Mesenteric fat pad (tissue), 1 donor: ENCODE measurements at regions not wholly inside any gene's neighbourhood (a gene's known extent, or its start where the extent isn't known, plus 50 kb on each side); places are given as distances from the start of the nearest gene placed in this dataset.
A peak's percentile ranks its signal among the peaks of the same experiment; 100 is the strongest.

Source experiments
- DNase-seq: peaks from one replicate; pipeline ENCODE4 v3.0.0-alpha.2; 2020; ENCODE audit warnings: low spot score
- donor health status: DM: yes; HTN: yes; CAD: no.

DNA sequence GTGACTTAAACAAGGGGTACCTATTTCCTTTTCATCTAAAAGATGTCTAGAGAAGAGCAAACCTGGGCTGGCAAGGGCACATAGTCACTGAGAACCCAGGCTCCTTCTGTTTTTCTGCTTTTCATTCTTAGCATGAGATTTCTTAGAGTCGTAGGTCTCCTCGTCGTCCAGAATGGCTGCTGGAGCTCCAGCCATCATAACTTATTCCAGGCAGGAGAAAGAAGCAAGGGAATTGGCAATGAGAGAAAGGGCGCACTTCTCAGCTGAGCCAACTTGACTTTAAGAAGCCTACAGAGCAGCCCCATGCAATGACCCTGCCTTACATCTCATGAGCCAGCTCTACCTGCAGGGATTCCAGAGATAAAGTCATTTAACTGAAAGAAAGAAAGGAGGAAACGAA lies 213.4 kb downstream of the BMP7 start:
- DNase-seq = no peak

DNA sequence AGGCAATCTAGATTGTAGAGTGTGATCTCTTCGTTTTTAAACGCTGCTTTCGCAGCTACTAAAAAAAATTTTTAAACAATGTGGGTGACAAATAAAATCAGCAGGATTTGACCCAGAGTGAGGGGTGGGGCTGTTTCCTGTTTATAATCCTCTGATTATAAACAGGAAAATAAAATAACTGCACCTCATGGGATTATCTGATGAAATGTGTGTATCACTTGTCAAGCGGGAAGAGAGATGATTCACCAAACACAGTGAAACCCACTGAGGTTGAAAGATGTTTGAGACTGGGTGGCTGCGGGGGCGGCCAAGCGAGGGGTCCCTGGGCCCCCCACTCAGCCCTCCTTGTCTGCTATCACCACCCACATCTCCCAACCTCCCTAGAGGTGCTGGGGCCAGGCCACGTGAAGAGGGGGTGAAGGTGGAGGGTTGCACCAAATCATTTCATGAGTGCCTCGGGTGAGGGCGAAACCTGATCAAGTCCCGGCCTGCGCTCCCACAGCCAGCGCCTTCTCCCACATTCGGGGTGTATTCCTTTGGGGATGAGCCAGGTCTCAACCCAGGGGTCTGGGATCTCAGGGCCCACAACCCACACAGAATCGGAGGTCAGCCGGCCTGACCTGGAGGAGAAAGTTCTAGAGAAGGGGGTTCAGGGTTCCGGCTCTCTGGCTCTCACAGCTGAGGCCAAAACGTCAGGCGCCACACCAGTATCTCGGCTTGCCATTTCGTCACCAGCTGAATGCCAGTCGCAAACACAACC lies 212.5 kb downstream of the BMP7 start:
- DNase-seq = peak; percentile 79

DNA sequence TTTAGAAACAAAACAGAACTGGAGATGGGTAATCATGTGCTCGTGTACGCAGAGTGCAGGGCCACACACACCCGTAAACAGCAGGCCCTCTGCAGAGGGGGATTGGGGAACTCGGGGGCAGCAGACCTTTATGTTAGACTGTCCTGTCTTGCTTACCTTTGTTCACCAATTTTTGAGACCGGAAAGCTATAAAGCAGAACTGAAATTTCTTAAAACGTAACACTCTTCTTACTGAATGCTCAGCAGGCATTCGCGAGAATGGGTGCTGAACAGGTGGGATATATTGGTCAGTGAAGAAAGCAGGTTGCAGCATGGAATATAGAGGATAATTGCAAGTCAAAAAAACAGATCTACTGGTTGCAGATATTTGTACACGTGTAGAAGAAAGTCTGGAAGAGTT lies 211.1 kb downstream of the BMP7 start:
- peak; percentile 11 for DNase-seq

DNA sequence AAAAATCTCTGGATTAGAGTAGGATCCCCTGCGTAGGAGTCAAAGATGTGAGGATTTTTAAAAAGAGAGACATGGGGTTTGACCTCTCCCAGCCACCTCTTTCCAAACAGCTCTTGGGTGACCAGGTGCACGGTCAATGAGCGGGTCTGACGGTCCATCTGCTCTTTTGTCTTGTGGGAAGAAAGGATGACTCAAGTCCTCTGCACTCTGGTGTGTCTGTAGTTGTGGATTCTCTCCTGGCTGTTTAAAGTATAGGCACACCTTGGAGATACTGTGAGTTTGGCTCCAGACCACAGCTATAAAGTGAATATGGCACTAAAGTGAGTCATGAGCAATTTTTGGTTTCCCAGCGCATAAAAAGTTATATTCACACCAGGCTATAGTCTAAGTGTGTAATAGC lies 209.8 kb downstream of the BMP7 start:
- DNase-seq = peak; percentile 35

DNA sequence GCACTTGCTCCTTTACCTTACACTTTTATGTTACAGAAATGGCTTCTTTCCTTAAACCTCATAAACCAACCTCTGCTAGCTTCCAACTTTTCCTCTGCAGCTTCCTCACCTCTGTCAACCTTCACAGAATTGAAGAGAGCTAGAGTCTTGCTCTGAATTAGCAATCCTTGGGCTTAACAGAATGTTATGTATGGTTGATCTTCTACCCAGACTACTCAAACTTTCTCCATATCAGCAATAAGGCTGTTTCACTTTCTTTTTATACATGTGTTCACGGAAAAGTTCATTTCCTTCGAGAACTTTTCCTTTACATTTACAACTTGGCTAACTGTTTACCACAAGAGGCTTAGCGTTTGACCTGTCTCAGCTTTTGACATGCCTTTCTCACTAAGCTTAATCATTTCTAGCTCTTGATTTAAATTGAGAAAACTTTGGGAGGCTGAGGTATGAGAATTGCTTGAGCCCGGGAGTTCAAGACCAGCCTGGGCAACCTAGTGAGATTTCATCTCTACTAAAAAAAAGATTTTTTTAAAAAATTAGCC lies 207.3 kb downstream of the BMP7 start:
- DNase-seq = no peak

DNA sequence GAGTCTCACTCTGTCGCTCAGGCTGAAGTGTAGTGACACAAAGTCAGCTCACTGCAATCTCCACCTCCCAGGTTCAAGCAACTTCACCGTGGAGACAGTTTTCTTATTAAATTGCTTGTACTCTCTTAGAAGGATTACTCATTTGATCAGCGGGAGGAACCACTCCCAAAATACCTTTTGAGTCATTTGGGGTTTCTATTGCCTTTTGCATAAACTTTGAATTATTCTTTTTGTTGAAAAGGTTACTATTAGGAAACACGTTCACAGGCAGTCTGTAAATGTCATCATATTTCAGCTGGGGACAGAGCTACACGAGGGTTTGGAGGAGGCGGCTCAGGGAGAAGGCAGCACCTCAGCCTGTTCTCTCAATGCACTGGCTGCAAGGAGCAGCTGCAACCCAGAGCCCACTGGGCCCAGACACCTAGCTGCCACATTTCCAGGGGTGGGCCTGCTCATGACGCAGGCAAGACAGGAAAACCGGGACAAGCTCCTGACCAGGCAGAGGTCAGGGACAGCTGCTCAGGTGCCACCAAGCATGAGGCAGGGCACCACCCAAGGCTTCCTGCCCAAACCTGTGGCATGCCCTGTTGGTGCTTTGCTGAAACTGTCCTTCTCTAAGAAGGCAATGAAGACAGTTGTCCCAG lies 205.9 kb downstream of the BMP7 start:
- DNase-seq = peak; percentile 67

DNA sequence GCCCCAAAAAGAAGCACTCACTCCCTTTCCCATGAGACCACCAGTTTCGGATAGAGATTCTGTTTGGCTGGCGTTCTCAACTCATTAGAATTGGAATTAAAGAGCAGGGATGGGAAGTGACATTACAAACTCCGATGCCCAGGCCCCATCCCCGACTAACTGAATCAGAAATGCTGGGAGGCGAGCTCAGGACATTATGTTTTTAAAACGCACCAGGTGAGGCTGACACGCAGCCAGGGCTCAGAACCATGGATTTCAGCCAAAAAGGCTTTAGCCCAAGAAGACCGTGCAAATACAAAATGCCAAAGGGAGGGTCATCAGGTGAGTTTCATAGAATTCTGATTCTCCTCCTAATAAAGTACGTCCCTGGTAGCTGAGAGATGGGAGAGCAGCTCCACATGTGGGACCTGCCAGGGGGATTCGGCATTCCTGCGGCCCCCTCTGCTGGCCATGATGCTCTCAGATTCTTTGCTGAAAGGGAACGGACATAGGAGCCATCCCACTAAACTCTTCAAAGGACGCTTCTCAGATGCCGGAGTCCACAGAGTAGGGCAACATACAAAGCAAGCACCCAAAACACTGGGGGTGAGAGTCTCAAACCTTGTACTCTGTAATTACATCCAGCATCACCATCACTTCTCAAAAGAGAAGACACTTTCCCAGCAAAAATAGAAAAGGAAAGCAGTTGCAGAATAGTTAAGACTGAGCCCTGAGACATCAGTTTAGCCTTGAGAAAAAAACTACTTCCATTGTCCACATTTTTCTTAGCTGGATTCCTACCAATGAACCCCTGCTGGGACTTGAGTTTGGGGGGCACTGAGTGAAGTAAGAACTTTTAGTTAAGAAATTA lies 205.2 kb downstream of the BMP7 start:
- DNase-seq = peak; percentile 53

DNA sequence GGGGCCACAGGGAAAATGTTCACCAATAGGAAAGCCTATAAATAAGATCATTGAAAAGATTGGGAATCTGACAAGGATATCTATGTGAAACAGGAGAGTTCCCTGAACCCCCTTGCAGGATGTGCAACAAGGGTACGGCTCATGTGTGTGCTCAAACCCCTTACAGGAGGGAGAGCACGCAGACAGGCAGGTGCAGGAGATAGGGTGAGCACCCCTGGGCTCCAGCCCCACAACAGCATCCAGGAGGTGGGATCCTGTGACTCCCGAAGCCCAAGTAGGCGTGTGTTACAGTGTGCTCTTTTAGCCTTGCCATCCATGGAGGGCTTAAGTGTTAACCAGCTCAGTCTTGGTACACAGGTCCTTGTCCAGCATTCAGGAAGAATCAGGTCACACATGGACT lies 204.2 kb downstream of the BMP7 start:
- DNase-seq = peak; percentile 37

DNA sequence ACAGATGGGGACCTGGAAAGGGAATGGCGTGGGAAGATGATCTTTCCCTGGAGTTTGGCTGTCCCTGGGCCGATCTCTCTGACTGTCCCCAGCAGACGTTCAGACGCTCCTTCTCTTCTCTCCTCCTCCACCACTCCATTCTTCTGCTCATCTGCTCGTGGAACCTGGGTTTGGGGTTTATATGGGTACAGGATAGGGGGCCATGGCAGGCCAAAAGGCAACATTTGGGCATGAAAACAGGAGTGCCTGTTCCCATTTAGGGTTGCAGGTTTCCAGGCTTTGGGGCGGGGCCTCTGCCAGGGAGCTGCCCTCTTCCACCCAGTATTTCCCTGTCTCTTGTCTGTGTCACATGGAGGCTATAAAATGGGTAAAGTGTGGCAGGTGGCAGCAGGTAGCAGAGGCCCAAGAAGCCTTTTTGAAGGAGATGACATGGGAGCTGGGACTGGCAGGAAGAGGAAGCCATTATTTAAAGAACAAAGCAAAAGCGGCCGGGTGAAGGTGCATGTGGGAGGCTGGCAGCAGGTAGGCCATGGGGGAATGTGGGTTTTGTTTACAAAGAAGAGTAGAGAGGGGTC lies 203.7 kb downstream of the BMP7 start:
- peak; percentile 57 for DNase-seq

DNA sequence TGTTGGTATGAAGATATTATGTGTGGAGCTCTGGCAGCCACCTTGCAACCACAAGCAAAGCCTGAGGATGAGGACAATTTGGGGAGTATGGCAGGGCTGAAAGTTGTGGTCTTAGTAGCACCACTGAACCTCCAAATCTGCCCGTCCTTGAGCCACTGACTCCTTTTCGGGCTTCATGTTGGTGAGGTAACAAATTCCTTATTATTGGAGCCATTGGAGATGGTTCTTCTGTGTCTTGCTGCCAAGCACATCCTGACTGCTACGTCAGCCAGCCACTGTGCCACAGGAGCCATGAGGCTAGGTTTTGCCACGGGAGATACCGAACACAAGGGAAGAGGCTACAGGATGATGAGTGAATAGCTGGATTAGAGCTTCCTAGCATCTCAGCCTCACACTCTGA lies 201.6 kb downstream of the BMP7 start:
- DNase-seq = peak; percentile 53

DNA sequence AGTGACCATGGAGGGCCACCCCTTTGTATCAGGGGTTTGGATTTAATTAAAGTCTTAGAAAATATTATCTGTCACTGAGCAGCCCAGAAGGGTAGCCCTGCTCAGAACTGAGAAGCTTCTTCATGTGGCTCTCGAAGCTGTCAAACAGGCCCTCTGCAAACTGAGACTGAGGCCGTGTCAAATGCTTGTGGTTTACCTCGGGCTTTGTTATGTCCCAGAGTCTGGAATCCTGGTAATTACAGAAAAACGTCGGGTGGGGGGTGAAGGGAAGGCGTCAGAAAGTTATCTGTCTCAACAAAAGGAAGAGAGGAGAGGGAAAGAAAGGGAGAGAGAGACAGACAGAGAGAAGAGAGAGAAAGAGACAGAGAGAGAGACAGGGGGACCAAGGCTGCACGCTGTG lies 200.8 kb downstream of the BMP7 start:
- peak; percentile 20 for DNase-seq

DNA sequence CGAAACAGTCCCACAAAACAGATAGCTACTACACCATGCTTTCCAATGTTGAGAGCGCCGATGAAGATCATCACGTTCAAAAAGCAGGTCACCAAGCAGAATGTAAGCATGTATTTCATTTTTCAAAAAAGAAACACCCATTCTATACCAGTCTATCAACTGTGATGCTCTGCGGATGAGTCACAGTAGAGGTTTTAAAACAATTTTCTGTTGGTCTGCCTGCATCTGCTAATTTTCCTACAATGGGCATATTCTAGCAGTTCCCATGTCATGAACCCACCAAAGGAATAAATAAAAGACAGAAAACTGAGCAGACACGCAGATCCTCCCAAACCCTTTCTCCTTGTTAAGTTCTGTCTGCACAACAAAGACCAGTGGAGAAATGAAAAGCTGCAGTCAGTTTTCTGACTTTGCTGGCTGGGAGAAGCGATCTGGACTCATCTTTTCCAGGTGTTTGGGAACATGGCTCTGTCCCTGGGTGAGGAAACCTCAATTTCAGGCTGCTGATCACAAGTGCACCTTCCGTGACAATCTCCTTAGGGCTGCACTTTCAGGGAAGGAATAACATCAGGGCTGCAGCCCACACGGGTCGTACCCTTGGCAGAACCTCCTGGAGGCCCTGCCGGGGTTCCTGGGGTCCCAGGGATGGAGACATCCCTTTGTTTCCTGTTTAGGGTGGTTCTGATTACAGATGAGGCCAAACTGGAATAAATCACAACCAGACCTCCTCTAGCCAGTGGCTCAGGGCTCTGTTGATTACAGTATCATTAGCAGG lies 200.1 kb downstream of the BMP7 start:
- DNase-seq = peak; percentile 28

DNA sequence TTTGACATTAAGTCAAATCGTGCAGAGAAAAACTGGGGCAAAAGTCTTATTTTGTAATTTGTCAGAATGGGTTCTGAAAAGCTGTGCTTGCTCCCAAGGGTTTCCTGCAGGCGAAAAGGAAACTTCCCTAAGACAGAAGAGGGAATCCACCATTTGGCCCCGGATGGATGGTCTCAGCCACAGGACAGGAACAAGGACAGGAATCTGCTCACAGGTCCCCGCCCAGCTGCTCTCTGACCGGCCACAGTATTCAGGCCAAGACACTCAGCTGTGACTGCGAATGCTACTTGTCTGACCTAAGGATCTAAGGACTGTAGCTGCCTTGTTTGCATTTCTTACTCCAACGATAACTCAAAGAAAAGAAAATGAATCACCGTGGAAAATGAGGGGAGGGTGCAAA lies 197.0 kb downstream of the BMP7 start:
- DNase-seq = peak; percentile 57

DNA sequence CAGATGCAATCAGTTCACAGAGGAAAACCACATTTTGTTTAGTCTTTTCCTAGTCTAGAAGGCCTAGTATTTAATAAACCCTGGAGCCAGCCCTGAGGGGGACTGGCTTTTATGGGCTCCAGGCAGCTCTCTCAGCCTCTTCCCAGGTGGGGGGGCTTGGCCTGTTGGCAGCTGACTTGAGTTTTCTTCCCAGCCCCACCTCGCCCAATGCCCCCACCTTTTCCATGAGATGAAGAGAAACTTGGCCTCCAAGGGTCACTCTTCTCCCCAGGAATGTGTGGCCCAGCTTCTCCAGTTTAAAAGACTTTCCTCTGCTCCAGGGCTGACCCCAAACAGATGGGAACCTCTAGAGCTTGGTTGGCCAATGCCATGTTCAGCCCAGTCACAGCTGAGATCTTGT lies 196.1 kb downstream of the BMP7 start:
- DNase-seq = no peak

DNA sequence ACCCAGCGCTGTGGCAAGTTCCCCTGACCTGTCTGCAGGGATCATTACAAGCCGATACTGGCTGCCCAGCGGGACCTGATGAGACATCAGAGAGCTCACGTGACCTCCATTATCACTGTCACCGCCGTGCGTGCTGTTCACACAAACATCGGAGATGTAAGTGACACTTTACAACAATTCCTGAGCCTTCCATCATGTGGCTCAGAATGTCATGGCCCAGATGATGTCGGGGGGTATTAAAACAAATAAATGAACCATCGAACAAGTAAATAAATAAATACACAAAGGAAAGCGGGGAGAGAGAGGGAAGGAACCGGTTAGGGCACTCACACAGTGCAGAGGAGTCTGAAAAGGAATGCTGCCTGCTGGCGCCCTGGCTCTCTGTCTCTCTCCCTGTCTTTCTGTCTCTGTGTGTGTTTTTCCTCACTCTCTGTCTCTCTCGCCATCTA lies 195.1 kb downstream of the BMP7 start:
- DNase-seq = no peak

DNA sequence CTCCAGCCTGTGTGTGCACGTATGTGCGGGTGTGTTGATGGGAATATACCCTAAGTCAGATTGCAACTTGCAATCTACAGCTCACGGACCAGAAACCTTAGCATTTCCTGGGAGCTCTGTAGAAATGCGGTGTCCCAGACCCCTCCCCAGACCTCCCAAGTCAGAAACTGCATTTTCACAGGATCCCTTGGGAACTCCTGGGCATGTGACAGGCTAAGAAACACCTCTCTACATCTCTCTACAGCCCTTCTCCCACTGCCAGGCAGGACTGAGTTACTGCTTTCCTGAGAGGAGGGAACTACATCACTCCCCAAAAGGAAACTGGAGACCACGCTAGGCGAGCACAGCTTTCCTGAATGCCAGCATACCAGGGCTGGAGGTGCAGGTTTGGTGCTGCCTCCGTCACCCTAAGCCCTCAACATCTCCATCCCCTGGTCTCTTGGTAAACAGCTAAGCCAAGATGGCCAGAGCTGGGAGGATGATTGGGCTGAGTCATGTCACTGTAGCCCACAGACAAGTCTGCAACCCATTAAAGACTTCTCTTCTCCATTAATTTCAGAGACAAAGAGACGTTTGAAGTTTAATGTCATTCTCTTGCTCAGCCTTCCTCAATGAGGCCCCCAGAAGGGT lies 194.4 kb downstream of the BMP7 start:
- DNase-seq = peak; percentile 45

DNA sequence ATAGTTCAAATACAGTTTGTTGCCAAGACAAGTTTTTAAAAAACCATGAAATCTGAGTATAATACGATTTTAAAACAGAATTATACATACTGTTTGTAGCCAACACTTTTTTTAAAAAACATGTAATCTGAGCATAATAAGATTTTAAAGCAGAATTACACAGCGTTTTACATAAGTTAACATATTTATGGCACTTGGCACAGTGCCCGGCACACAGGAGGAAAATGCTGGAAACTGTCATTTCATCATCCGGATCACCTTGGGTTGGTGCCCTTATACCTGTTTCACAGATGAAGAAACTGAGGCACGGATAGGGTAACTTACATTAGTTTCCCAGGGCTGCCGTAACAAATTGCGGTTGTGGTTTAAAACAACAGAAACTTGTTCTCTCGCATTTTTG lies 193.0 kb downstream of the BMP7 start:
- no peak for DNase-seq

DNA sequence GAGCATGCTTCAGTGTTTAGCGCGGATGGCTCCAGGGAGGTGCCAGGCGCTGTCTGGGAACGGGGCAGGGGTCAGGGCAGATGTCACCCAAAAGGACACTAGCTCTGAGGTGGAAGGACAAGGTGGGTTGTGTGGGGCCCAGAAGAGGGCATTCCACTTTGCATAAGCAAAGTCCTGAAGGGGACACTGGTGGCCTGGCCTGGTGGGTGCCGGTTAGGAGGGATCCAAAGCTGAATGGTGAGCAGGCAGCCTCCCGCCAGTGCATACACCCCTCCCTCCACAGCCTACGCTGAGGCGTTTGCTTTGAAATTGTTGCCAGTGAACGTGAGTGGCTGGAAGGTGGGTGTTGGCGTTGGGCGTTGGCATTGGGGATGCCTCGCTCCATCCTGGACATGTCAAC lies 192.1 kb downstream of the BMP7 start:
- DNase-seq = no peak

DNA sequence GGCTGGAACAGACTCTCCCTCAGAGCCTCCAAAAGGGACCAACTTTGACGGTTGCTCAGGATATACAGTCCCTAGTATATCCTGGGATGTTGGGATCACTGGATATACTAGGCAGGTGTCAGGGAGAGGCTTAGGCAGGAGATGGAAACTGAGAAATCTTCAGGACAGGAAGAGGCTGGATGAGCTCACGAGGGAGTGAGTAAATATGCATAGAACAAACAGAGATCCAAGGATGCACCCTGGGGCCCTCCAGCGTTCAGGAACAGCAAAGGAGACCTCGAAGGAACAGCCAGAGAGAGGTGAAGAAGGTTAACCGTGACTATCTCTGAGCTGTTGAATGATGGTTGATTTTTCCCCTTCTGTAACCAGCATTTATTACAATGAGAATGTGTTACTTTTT lies 191.3 kb downstream of the BMP7 start:
- no peak for DNase-seq

DNA sequence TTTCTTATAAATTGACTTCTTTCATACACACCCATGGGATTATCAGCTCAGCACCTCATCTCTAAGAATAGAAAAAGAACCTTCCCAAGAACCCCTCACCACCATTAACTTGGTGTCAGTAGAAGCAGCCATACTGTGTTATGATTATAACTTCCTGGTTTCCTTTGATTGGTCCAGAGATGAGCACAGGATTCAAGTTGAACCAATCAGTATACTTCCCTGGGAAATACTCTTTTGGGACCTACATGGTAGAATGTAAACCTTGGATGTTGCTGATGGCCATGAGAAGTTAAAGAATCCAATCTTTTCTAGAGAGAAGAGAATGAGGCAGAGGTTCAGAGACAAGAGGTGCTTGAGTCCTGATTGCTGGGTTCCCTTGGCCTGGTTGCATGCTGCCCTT lies 190.8 kb downstream of the BMP7 start:
- DNase-seq = no peak
